ENCODE measurements at regions not wholly inside any gene's neighbourhood (a gene's known extent, or its start where the extent isn't known, plus 50 kb on each side); places are given as distances from the start of the nearest gene placed in this dataset.
A peak's percentile ranks its signal among the peaks of the same experiment; 100 is the strongest.

DNA sequence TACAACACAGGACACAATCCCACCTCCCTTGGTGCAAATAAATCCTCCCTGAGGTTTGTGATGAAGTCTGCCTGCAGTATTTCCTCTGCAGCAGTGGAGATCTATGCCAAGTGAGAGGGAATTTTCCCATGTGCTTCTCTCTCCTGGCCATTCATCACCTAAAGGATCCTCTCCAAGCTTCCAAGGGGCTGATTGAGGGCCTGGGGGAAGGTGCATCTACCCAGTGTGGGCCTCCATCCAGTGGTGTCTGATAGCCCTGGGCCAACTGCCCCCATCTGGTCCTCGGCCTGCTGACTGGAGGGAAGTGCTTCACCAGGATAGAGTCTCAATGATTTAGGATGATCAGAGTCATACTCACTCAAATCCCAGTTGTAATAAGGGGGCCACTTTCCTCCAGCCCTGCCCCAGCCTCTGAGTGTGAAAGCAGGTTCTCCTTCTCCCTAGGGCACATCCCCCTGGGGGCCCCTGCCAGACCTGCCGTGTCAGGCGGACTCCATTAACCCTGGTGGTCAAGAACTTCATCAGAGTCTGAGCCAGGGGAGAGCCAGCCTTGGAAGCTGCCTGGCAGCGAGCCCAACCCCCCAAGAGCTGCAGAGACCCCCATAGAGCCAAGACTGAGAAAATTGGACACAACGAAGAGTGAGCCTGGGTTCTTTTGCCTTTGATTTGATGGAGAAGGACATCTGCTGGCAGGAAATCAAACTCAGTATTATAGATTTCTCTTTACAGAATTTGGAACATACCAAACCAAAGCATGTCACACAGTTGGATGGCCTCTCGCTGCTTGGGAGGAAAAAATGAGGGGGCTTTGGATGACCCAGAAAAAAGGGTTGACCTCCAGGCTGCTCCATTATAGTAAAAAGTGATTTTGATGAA lies 509.6 kb downstream of the CMPK2 start:
- 33% methylated on average over 6 of the region's 6 CpGs for WGBS (ENCODE audit: low lambda C conversion rate)

DNA sequence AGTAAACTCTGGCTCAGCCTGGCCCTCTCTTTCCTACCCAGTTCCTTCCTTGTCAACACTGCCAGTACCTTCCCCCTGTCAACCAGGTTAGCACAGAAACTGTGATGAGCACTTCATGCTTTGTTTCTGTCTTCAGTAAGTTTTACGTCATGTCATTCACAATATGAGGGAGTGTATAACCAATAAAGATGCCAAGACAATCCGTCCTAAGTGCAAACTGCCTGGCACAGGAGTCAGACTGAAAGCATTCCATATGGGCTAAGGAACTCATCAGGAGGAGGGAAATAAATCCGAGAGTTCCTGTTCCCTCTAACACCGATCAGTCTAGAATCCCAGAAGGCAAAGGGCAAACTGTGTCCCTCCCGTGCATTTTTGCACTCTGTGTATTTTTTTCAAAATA lies 507.2 kb downstream of the CMPK2 start:
- Histone ChIP-seq H2AFZ (ENCODE audit: low read depth) (no peak overlapping the region), H3K9ac (no peak overlapping the region), H3K27me3 (ENCODE audit: insufficient read depth) (no peaks in the 10 kb centered on the region), H3K4me3 (ENCODE audit: low read depth in 2 of 2, low read length in 1 of 2) (no peak overlapping the region), H3K4me2 (no peak overlapping the region), H4K20me1 (ENCODE audit: insufficient read depth) (no peaks in the 10 kb centered on the region), H3K4me1 (ENCODE audit: control insufficient read depth in 1 of 2, insufficient read depth in 2 of 2, low read depth in 1 of 2, low read length in 1 of 2) (peaks cover 0 to 2% of the 10 kb centered on the region in 2 experiments; a peak in 1 of 4 replicates), H3K36me3 (replicated peaks in 1 of 2; ENCODE audit: control insufficient read depth in 1 of 2, insufficient read depth in 2 of 2, low read length in 1 of 2) (no peaks in the 10 kb centered on the region), H3K9me3 (0 out of 2 replicates have a peak, but pooled peaks cover 7% of the 10 kb centered on the region), H3F3A (replicated peaks; ENCODE audit: insufficient read depth) (no peaks in the 10 kb centered on the region), H3K79me2 (ENCODE audit: insufficient read depth) (no peaks in the 10 kb centered on the region), H3K27ac (ENCODE audit: low read depth in 2 of 2, low read length in 1 of 2) (no peak overlapping the region), H3K9me2 (no peaks in the 10 kb centered on the region)
- no peak for DNase-seq
- 45% methylated on average over 5 of the region's 5 CpGs for WGBS (ENCODE audit: low lambda C conversion rate)
- ChIA-PET CTCF (no interaction called here), POLR2A (no interaction called here)
- TF ChIP-seq RXRA (IDR thresholded peaks at IDR 0.05; ENCODE audit: borderline replicate concordance, low read depth) (no peak), POLR2AphosphoS5 (IDR thresholded peaks at IDR 0.05; ENCODE audit: low read depth, low read length) (no peak), SIN3A (IDR thresholded peaks at IDR 0.05; ENCODE audit: borderline replicate concordance, low read depth, low read length) (no peak), NFIC (IDR thresholded peaks at IDR 0.05; ENCODE audit: borderline replicate concordance) (no peak), YY1 (IDR thresholded peaks at IDR 0.05; ENCODE audit: low read depth) (no peak), SMC3 (IDR thresholded peaks at IDR 0.05; ENCODE audit: low read depth, low read length) (no peak), TEAD4 (IDR thresholded peaks at IDR 0.05; ENCODE audit: borderline replicate concordance, insufficient read depth) (no peak), MAX (IDR thresholded peaks at IDR 0.05; ENCODE audit: low read depth) (no peak), FOXM1 (IDR thresholded peaks at IDR 0.05; ENCODE audit: low read depth) (no peak), EP300 (IDR thresholded peaks at IDR 0.05; ENCODE audit: borderline replicate concordance in 1 of 2, low read depth in 1 of 2, low read length in 1 of 2) (no peak), EZH2phosphoT487 (IDR thresholded peaks at IDR 0.05; ENCODE audit: borderline replicate concordance, low read depth) (no peak), TCF12 (IDR thresholded peaks at IDR 0.05) (no peak), GABPA (IDR thresholded peaks at IDR 0.05; ENCODE audit: low read depth) (no peak)
- TF ChIP-seq, protein P1, sequence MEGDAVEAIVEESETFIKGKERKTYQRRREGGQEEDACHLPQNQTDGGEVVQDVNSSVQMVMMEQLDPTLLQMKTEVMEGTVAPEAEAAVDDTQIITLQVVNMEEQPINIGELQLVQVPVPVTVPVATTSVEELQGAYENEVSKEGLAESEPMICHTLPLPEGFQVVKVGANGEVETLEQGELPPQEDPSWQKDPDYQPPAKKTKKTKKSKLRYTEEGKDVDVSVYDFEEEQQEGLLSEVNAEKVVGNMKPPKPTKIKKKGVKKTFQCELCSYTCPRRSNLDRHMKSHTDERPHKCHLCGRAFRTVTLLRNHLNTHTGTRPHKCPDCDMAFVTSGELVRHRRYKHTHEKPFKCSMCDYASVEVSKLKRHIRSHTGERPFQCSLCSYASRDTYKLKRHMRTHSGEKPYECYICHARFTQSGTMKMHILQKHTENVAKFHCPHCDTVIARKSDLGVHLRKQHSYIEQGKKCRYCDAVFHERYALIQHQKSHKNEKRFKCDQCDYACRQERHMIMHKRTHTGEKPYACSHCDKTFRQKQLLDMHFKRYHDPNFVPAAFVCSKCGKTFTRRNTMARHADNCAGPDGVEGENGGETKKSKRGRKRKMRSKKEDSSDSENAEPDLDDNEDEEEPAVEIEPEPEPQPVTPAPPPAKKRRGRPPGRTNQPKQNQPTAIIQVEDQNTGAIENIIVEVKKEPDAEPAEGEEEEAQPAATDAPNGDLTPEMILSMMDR (IDR thresholded peaks at IDR 0.05): no peak

More for the DNA sequence above, 509.6 kb downstream of the CMPK2 start:
- no peaks in the 10 kb centered on the region for H3F3A ChIP-seq (replicated peaks; ENCODE audit: insufficient read depth)
- no peak overlapping the region for H3K27ac ChIP-seq (ENCODE audit: low read depth in 2 of 2, low read length in 1 of 2)
- H2AFZ ChIP-seq (ENCODE audit: low read depth): no peak overlapping the region
- no peak overlapping the region for H3K4me2 ChIP-seq
- H3K9me2 ChIP-seq: no peaks in the 10 kb centered on the region
- CTCF ChIA-PET: no interaction called here
- H3K4me1 ChIP-seq (ENCODE audit: control insufficient read depth in 1 of 2, insufficient read depth in 2 of 2, low read depth in 1 of 2, low read length in 1 of 2): peaks cover 0 to 2% of the 10 kb centered on the region in 2 experiments; a peak in 1 of 4 replicates
- DNase-seq: no peak
- no peaks in the 10 kb centered on the region for H3K27me3 ChIP-seq (ENCODE audit: insufficient read depth)
- H3K9ac ChIP-seq: no peak overlapping the region
- TF ChIP-seq, protein P2, sequence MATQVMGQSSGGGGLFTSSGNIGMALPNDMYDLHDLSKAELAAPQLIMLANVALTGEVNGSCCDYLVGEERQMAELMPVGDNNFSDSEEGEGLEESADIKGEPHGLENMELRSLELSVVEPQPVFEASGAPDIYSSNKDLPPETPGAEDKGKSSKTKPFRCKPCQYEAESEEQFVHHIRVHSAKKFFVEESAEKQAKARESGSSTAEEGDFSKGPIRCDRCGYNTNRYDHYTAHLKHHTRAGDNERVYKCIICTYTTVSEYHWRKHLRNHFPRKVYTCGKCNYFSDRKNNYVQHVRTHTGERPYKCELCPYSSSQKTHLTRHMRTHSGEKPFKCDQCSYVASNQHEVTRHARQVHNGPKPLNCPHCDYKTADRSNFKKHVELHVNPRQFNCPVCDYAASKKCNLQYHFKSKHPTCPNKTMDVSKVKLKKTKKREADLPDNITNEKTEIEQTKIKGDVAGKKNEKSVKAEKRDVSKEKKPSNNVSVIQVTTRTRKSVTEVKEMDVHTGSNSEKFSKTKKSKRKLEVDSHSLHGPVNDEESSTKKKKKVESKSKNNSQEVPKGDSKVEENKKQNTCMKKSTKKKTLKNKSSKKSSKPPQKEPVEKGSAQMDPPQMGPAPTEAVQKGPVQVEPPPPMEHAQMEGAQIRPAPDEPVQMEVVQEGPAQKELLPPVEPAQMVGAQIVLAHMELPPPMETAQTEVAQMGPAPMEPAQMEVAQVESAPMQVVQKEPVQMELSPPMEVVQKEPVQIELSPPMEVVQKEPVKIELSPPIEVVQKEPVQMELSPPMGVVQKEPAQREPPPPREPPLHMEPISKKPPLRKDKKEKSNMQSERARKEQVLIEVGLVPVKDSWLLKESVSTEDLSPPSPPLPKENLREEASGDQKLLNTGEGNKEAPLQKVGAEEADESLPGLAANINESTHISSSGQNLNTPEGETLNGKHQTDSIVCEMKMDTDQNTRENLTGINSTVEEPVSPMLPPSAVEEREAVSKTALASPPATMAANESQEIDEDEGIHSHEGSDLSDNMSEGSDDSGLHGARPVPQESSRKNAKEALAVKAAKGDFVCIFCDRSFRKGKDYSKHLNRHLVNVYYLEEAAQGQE (IDR thresholded peaks at IDR 0.05; ENCODE audit: low read depth, low read length): no peak
- TF ChIP-seq RAD21 (IDR thresholded peaks at IDR 0.05; ENCODE audit: low read length): peak; percentile 23; the same call in 1 of the 2 replicates
- no peaks in the 10 kb centered on the region for H4K20me1 ChIP-seq (ENCODE audit: insufficient read depth)
- no peak overlapping the region for H3K4me3 ChIP-seq (ENCODE audit: low read depth in 2 of 2, low read length in 1 of 2)
- no peaks in the 10 kb centered on the region for H3K36me3 ChIP-seq (replicated peaks in 1 of 2; ENCODE audit: control insufficient read depth in 1 of 2, insufficient read depth in 2 of 2, low read length in 1 of 2)
- H3K79me2 ChIP-seq (ENCODE audit: insufficient read depth): no peaks in the 10 kb centered on the region
- POLR2A ChIA-PET: no interaction called here
- H3K9me3 ChIP-seq: no peaks in the 10 kb centered on the region

All from SK-N-SH (cell line).